ENCODE measurements at regions not wholly inside any gene's neighbourhood (a gene's known extent, or its start where the extent isn't known, plus 50 kb on each side); places are given as distances from the start of the nearest gene placed in this dataset.

- no peak for DNase-seq
Measured at GRCh38 chr7:41277561-41277960, 425.3 kb downstream of the INHBA start.

DNA sequence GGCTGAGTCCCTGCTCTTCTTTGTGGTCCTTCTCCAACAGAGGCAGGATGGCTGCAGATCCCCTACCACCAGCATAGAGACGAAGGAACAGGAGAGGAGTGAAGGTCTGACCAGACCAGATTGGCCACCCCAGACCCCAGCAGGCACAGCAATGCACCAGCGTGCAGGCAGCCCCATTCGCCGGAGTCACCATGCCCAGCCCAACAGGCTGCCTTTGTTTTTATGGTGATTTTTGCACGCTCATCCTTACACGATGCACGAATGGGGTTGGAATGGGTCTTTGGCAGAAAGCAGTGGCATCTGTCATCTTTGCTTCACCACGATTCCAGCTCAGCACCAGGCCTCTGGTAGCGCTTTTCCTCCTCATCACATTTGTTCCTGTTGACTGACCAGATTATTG lies 427.6 kb downstream of the INHBA start:
- DNase-seq: no peak

DNA sequence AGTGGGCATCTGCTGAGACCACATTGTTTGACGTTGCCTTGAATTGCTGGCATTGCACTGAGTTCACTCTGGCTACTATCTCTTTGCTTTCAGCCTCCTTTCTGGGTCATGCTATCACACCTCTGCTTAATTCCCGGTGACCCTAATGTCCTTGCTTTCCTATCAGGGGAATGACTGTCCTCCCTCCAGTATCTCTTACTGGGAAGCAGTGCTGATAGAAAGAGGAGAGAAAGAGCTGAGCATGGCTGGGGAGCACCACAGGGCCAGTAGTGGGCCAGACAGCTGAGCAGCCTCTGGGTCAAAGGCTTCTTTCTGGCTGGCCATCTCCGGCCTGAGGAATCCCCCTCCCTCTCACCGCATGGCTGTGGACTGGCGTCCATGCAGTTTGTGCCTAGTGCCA lies 428.7 kb downstream of the INHBA start:
- DNase-seq: no peak

- DNase-seq: no peak
Measured at GRCh38 chr7:41272664-41273063, 430.2 kb downstream of the INHBA start.

- DNase-seq: no peak
Measured at GRCh38 chr7:41268878-41269277, 434.0 kb downstream of the INHBA start.

- no peak for DNase-seq
Measured at GRCh38 chr7:41261080-41261479, 441.8 kb downstream of the INHBA start.

DNA sequence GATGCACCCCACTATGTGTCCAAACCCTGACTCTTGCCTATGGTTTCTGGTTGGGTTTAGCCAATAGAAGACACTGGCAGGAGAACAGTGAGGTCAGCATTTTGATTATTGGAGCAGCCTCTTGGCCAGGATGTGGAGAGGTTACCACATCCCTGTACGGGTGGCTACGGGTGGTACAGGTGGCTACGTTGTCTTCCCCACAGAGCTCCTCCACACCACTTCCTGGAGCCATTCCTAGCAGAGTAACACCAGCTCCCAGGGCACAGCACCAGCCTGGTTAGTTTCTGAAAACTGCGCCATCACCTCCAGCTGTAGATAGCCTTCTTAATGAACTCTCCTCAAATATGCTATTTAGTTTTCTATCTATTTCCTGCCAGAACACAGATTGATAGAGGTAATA lies 445.2 kb downstream of the INHBA start:
- no peak for DNase-seq

DNA sequence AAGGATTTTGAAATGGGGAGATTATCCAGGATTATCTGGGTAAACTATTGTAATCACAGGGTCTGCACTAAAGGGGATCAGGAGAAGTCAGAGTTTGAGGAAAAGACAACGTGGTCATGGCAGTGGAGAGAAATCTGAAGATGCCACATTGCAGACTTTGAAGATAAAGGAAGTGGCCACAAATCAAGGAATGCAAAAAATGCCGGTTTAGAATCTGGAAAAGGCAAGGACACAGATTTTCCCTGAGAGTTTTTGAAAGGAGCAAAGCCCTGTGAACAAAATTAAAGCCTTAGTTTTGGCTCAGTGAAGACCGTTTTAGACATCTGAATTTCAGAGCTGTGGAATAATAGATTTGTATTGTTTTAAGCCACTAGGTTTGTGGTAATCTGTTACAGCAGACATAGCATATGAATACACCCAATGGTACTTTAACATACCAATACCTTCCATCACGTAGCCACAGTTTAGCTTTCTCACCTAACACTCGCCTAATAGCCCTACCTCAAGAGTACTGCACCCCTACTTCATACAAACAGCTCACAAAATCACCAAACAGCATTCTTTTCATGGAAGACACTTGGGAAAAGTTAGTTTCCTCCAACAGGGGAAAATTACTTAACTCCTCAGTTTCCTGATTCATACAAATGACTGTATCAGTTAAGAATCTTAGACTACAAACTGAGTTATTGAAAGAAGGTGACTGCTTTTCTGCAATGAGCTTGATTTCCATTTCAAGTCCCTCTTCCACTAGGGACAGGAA lies 446.5 kb downstream of the INHBA start:
- DNase-seq: no peak

DNA sequence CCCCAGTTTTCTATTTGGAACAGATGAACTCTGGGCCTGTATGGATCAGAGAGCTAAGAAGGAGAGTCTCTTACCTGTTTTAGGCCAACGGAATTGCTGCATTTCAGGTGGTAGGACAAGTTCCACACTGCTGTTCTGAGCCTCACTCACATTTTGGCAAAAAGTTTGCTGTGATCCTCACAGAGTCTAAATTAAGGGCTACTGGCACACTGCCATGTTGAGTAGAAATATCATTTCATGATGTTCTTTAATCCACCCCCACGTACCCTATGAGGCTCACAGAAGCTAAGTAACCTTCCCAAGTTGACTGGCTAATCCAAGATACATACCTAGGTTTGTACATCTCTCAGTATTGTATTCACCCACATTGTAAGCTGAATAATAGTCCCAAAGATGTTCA lies 447.2 kb downstream of the INHBA start:
- no peak for DNase-seq

GRCh38 chr7:41255113-41255512 lies 447.8 kb downstream of the INHBA start:
- no peak for DNase-seq

- no peak for DNase-seq
Measured at GRCh38 chr7:41252957-41253356, 449.9 kb downstream of the INHBA start.

- no peak for DNase-seq
Measured at GRCh38 chr7:41252551-41252950, 450.3 kb downstream of the INHBA start.

DNA sequence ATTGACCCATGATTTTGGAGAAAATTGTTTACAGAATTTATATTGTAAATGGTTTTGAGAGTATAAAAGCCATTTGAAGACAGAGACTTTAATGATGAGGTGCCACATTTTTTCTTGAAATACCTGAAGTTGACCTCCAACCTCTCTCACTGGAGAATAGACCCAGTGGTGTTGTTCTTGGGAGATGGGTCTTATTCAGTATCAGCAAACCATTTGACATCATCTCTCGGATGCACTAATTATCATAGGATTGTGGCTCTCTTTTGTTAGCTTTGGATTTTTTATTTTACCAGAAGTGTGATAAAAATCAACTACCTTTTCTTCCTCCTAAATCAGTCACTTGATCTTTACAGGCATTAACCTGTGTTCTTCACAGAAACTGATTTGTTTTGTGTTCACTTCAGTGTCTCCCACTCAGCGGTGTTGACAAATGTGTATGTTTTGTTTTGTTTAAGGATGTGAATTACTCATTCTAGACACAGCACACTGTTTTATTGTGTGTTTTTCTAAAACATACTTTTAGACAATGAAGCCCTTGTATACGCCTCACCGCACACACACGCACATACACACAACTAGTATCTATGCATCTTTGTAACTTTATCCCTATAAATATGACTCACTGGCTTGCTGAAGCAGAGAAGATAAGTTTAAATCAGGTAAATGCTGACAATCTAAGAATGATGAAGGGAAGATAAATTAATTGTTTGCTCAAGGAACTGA lies 455.6 kb downstream of the INHBA start:
- no peak for DNase-seq

- no peak for DNase-seq
Measured at GRCh38 chr7:41245916-41246315, 457.0 kb downstream of the INHBA start.

GRCh38 chr7:41244246-41244645 lies 458.6 kb downstream of the INHBA start:
- DNase-seq: no peak

GRCh38 chr7:41241641-41242040 lies 461.2 kb downstream of the INHBA start:
- no peak for DNase-seq

DNA sequence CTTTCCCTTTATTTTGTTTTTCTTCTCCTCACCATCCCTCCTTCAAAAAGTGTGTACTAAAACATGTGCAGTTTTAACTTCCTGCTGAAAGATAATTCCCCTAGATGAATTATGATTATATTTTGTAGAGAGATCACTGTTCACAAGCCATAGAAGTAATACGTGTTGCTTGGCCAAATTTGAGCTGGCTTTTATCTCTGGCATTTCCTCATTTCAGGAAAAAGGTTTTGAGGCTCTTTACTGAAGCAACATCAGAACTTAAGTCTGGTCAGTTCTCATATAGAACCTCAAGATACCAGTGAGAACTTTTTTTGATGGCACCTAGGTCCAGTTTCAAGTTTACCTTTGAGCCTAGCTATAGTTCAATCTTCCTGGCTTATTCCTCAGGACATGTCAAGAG lies 463.3 kb downstream of the INHBA start:
- no peak for DNase-seq

DNA sequence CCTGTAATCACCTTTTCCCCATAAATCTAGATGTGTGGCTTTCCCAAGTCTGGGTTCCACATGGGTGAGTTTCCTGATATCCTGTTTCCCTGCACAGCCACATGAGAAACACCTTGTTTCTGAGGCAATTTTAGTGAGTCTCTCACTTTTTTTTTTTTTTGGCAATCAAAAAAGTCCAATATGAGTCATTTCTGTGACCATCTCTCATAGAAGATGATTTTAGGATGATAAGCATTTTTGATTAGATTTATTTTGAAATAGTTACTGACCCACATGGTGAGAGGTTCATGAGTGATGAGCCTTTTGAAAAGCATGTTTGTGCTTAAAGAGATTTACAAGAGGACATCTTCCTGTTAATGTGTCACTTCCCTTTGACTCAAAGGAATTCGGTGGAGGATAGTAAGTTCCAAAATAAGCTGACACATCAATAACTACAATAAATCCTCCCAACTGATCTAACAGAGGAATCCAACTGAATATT lies 464.0 kb downstream of the INHBA start:
- DNase-seq: no peak

GRCh38 chr7:41237956-41238355 lies 464.9 kb downstream of the INHBA start:
- DNase-seq: no peak

DNA sequence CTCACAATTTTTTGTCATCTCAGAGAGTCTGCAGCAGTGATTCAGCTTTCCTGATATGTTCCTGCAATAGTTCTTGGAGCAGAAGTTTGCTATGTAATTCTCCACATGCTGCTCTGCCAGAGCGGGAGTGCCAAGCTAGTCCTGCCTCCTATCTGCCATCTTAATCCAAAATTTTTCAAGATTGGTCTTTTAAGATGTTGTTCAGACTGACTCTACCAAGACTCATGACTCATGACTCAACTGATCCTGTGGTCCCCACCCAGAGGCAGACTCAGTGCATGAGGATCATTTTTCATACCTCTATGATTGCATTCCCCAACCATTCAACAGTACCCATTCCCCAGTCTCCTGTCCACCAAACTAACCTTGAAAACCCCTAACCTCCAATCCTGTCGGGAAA lies 470.8 kb downstream of the INHBA start:
- DNase-seq: no peak

GRCh38 chr7:41224063-41224763 lies 478.7 kb downstream of the INHBA start:
- no peak for DNase-seq

DNA sequence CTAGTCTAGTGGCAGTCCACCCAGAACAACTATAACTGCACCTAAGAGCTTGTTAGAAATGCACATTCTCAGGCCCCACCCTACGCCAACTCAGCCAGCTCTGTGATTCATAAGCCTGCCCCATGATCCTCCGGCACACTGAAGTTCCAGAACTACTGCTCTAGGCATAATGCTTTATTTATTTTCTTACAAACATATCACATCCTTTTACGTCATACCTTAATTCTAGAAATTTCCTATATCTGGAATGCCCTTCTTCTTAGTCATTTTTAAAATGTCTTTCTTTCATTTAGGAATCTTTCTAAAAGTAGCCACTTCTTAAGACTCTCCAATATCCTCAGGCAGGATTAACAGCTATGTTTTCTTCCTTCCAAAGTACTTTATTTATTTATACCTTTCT lies 480.1 kb downstream of the INHBA start:
- DNase-seq: no peak

DNA sequence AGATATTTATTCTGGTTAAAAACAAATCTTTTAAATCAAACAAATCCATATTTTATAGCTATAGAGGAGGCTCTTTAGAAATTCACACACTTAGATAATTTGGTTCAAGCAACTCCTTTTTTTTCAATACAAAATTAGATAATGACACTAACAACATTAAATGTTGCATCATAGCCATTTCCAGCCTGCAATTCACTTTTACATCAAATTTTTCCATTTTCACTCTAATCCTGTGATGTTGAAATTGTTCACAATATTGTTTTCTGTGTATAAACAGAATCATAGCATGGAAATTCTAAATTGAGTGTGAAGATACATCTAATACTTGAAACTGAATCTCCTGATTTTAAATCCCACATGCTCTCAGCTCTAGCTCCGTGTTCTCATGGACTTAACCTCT lies 482.6 kb downstream of the INHBA start:
- no peak for DNase-seq

DNA sequence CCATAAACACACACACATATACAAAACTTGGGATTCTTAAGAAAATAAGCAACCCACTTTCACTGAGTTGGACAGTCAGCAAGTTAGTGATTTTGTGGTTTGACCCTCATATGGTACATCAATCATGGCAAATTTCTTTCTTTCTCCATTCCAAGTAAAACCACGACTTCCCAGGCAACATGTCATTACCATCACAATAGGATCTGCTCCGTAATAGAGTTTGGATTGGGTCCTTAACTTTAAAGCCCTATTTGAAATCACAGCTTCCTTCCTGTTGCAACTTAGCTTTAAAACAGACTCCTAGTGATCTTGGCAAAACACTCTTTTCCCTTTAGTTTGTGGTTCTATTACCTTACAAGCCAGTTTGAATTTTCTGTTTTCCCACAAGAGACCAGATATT lies 483.6 kb downstream of the INHBA start:
- no peak for DNase-seq

Data from bone marrow (tissue), 2 donors.